Astrocyte of the cerebellum (primary cell): ENCODE measurements at regions not wholly inside any gene's neighbourhood (a gene's known extent, or its start where the extent isn't known, plus 50 kb on each side); places are given as distances from the start of the nearest gene placed in this dataset.

Experiments
- DNase-seq: peaks from one replicate; pipeline ENCODE4 v3.0.0-alpha.2; 2011; ENCODE audit warnings: low read depth
- H3K4me3 ChIP-seq: 2 replicates; pipeline ENCODE4 v1.5.1; 2011; ENCODE audit warnings: mild to moderate bottlenecking, low read depth, low read length, moderate library complexity
- in situ Hi-C: cut with HindIII; loops from 2 replicates; pipeline ENCODE4 v1.10.0; 2017; ENCODE audit warnings: low sequenced_read_pairs
- TF ChIP-seq, protein P1 (sequence below): IDR thresholded peaks from 2 replicates; pipeline ENCODE4 v1.5.1; 2012; ENCODE audit warnings: low read length, low read depth, moderate library complexity, mild to moderate bottlenecking; ENCODE audit errors: missing control alignments

DNA sequence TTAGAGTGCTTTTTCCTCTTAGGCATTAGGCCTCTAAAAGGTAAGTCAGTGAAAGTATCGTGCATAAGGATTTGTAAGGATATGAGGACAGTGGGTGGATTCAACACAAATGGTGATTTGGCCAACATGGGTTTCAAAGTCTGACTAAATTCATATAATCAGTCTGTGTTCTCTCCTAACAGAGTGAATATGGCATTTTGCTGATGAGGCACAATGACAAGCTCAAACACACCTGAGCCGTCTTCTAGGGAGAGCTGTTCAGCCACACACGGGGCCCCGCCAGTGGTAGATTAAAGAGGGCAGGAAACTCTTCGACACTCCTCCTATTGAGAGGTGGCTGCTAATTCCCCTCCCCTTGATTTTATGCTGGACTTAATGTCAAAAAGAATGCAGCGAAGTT is 59.5 kb upstream of the PROKR2 start:
- TF ChIP-seq, protein P1, sequence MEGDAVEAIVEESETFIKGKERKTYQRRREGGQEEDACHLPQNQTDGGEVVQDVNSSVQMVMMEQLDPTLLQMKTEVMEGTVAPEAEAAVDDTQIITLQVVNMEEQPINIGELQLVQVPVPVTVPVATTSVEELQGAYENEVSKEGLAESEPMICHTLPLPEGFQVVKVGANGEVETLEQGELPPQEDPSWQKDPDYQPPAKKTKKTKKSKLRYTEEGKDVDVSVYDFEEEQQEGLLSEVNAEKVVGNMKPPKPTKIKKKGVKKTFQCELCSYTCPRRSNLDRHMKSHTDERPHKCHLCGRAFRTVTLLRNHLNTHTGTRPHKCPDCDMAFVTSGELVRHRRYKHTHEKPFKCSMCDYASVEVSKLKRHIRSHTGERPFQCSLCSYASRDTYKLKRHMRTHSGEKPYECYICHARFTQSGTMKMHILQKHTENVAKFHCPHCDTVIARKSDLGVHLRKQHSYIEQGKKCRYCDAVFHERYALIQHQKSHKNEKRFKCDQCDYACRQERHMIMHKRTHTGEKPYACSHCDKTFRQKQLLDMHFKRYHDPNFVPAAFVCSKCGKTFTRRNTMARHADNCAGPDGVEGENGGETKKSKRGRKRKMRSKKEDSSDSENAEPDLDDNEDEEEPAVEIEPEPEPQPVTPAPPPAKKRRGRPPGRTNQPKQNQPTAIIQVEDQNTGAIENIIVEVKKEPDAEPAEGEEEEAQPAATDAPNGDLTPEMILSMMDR: no peak
- in situ Hi-C loops: no loop called here
- H3K4me3 ChIP-seq: no peak overlapping the region
- DNase-seq: no peak

GRCh38 chr20:5374171-5374570 is 57.4 kb upstream of the PROKR2 start:
- H3K4me3 ChIP-seq: no peak overlapping the region
- in situ Hi-C loops: no loop called here
- TF ChIP-seq, protein P1: no peak
- no peak for DNase-seq

- TF ChIP-seq, protein P1: no peak
- no peak for DNase-seq
- in situ Hi-C loops: no loop called here
- no peak overlapping the region for H3K4me3 ChIP-seq
Measured at GRCh38 chr20:5372371-5372770, 55.6 kb upstream of the PROKR2 start.

DNA sequence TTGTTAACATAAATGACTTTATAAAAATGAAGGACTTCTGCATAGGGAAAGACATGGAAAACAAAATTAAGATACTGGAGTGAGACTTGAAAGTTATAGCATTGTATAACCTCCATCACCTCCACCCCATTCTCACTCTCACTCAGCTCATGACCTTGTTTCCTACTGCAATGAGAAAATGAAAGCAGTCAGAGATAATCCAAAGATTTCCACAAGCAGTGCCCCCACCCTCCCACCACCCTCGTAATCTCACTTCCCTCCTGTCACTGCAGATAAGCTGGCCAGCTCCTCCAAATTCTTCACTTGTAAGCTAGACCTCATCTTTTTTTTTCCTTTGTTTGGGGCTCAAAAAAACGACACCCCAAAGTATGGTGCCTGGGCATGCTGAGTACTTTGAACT is 52.9 kb upstream of the PROKR2 start:
- in situ Hi-C loops: no loop called here
- no peak overlapping the region for H3K4me3 ChIP-seq
- TF ChIP-seq, protein P1: no peak
- no peak for DNase-seq
